HCT116 (cell line): ENCODE measurements at regions not wholly inside any gene's neighbourhood (a gene's known extent, or its start where the extent isn't known, plus 50 kb on each side); places are given as distances from the start of the nearest gene placed in this dataset.

Source experiments
- ATAC-seq: fragments of 200-7000 bp; cut with Tn5 transposase; 2 replicates; pipeline ENCODE4 v1.9.1; 2020; ENCODE audit warnings: mild to moderate bottlenecking, moderate library complexity
- BruUV-seq: library from RNA; stranded (reverse); fragments of 400-500 nt; replicated peaks from 2 replicates; lab custom pipeline; 2021; lab: Mats Ljungman, UMichigan
- CTCF ChIA-PET: fragments of 300-600 bp; sonication (Branson Sonifier 250); formaldehyde crosslinking; loops from one replicate; lab custom pipeline; 2021; ENCODE audit warnings: antibody characterized with exemption; lab: Charles Lee
- POLR2A ChIA-PET: fragments of 300-600, 350-600 bp; sonication (Branson Sonifier 250); formaldehyde crosslinking; loops from one replicate; lab custom pipeline; 2021; ENCODE audit warnings: antibody characterized with exemption; lab: Charles Lee
- RAD21 ChIA-PET, 2 experiments: fragments of 300-600 bp; sonication (Branson Sonifier 250); formaldehyde crosslinking; loops; one replicate each; lab custom pipeline; 2023; ENCODE audit warnings: low total read pairs in 2 of 2; ENCODE audit not compliant: uncharacterized antibody in 2 of 2, unreplicated experiment in 2 of 2, low non-redundant PET in 1 of 2; lab: Charles Lee
- DNase-seq: peaks from one replicate; pipeline ENCODE4 v3.0.0-alpha.2; 2010; ENCODE audit warnings: low read depth, low spot score
- H2AFZ ChIP-seq: fragments of 200-600 bp; shearing (Covaris generic), sonication (generic); 2 replicates; pipeline ENCODE4 v1.6.1; 2017; ENCODE audit warnings: low read depth, mixed run types, mixed read lengths, antibody characterized with exemption, low read length; ENCODE audit not compliant: poor library complexity, severe bottlenecking
- H3K27ac ChIP-seq: 2 replicates; pipeline ENCODE4 v1.5.1; 2012; ENCODE audit warnings: low read depth, low read length
- H3K27me3 ChIP-seq: fragments of 200-600 bp; sonication (generic); 2 replicates; pipeline ENCODE4 v1.6.1; 2016; ENCODE audit warnings: mixed run types, low read length, mixed read lengths; ENCODE audit not compliant: insufficient read depth
- H3K36me3 ChIP-seq, 2 experiments: fragments of 200-500 bp in 1 of 2; fragments of 200-600 bp in 1 of 2; sonication (Bioruptor generic) in 1 of 2; sonication (generic) in 1 of 2; 2 replicates each; pipeline versions ENCODE4 v1.5.1 to v1.6.1; 2014 to 2016; ENCODE audit warnings: low read length in 2 of 2, inconsistent platforms in 1 of 2, mixed read lengths in 1 of 2, mixed run types in 1 of 2; ENCODE audit not compliant: insufficient read depth in 2 of 2, control insufficient read depth in 1 of 2
- H3K4me1 ChIP-seq, 2 experiments: fragments of 200-600 bp in 1 of 2; sonication (generic) in 1 of 2; 2 replicates each; pipeline versions ENCODE4 v1.5.1 to v1.6.1; 2012 to 2017; ENCODE audit warnings: low read length in 2 of 2, inconsistent platforms in 1 of 2, mild to moderate bottlenecking in 1 of 2, mixed read lengths in 1 of 2, mixed run types in 1 of 2, moderate library complexity in 1 of 2; ENCODE audit not compliant: insufficient read depth in 2 of 2, control insufficient read depth in 1 of 2
- H3K4me2 ChIP-seq: fragments of 200-600 bp; sonication (generic); 2 replicates; pipeline ENCODE4 v1.6.1; 2017; ENCODE audit warnings: mixed run types, low read length, mixed read lengths
- H3K4me3 ChIP-seq, 2 experiments: fragments of 200-600 bp in 1 of 2; sonication (generic) in 1 of 2; replicated peaks in 1 of 2; 2 replicates each; pipeline ENCODE4 v1.5.1; 2011 to 2016; ENCODE audit warnings: low read length in 2 of 2, control low read depth in 1 of 2, low read depth in 1 of 2, mild to moderate bottlenecking in 1 of 2, mixed read lengths in 1 of 2, mixed run types in 1 of 2
- H3K79me2 ChIP-seq: fragments of 200-600 bp; sonication (generic); 2 replicates; pipeline ENCODE4 v1.6.1; 2017; ENCODE audit warnings: mild to moderate bottlenecking, mixed run types, low read length, moderate library complexity, mixed read lengths; ENCODE audit not compliant: insufficient read depth
- H3K9ac ChIP-seq: fragments of 200-600 bp; sonication (generic); 2 replicates; pipeline ENCODE4 v1.6.1; 2016; ENCODE audit warnings: low read length, mixed read lengths
- H3K9me2 ChIP-seq: fragments of 200-600 bp; sonication (generic), shearing (Covaris generic); 2 replicates; pipeline ENCODE4 v1.6.1; 2017; ENCODE audit warnings: mixed run types, mild to moderate bottlenecking, moderate library complexity; ENCODE audit not compliant: insufficient read depth
- H3K9me3 ChIP-seq, 2 experiments: fragments of 200-500 bp in 1 of 2; fragments of 200-600 bp in 1 of 2; sonication (Bioruptor generic) in 1 of 2; sonication (generic) in 1 of 2; 2 replicates each; pipeline ENCODE4 v1.6.1; 2014 to 2017; ENCODE audit warnings: low read length in 2 of 2, mixed read lengths in 2 of 2, inconsistent platforms in 1 of 2, low read depth in 1 of 2, mild to moderate bottlenecking in 1 of 2, mixed run types in 1 of 2, moderate library complexity in 1 of 2; ENCODE audit not compliant: control insufficient read depth in 1 of 2, insufficient read depth in 1 of 2
- H4K20me1 ChIP-seq: fragments of 200-600 bp; sonication (generic), shearing (Covaris generic); 2 replicates; pipeline ENCODE4 v1.6.1; 2017; ENCODE audit warnings: mixed run types, mild to moderate bottlenecking, moderate library complexity; ENCODE audit not compliant: insufficient read depth
- CBX3 ChIP-seq: IDR thresholded peaks from 2 replicates; pipeline ENCODE4 v1.6.1; 2012; ENCODE audit warnings: low read depth
- CTCF ChIP-seq, 3 experiments: fragments of 200-600 bp in 1 of 3; sonication (generic) in 1 of 3; IDR thresholded peaks in 2 of 3; conservative IDR thresholded peaks in 1 of 3; 2 replicates each; pipeline ENCODE4 v1.5.1; 2012 to 2017; ENCODE audit warnings: low read depth in 2 of 3, low read length in 2 of 3, antibody characterized with exemption in 1 of 3, borderline replicate concordance in 1 of 3, control low read depth in 1 of 3, mild to moderate bottlenecking in 1 of 3, mixed read lengths in 1 of 3, mixed run types in 1 of 3, moderate library complexity in 1 of 3; ENCODE audit not compliant: insufficient read depth in 1 of 3
- EGR1 ChIP-seq: IDR thresholded peaks from 2 replicates; pipeline ENCODE4 v1.6.1; 2012; ENCODE audit warnings: low read depth
- EZH2 ChIP-seq: fragments of 200-600 bp; sonication (generic); IDR thresholded peaks from 2 replicates; pipeline ENCODE4 v1.6.1; 2017; ENCODE audit warnings: antibody characterized with exemption, mixed run types
- RAD21 ChIP-seq: IDR thresholded peaks from 2 replicates; pipeline ENCODE4 v1.6.1; 2012; ENCODE audit warnings: low read depth, mild to moderate bottlenecking
- SP1 ChIP-seq: IDR thresholded peaks from 2 replicates; pipeline ENCODE4 v1.6.1; 2012; ENCODE audit warnings: low read depth
- YY1 ChIP-seq: IDR thresholded peaks from 2 replicates; pipeline ENCODE4 v1.6.1; 2011; ENCODE audit warnings: low read length, low read depth, moderate library complexity, mild to moderate bottlenecking; ENCODE audit not compliant: insufficient replicate concordance; ENCODE audit errors: extremely low read depth
- intact Hi-C: fragments of 100-400 bp; cut with micrococcal nuclease; formaldehyde crosslinking; loops from 2 replicates; pipeline ENCODE4 v1.10.0; 2022
- TF ChIP-seq, protein P1 (sequence below): IDR thresholded peaks from 2 replicates; pipeline ENCODE4 v1.6.1; 2012

GRCh38 chr4:157978680-157979361 is 194.0 kb downstream of the GASK1B start:
- Histone ChIP-seq H3K27me3 (no peaks in the 10 kb centered on the region), H3K9me3 (no peaks in the 10 kb centered on the region), H3K36me3 (no peaks in the 10 kb centered on the region), H3K4me2 (peak overlapping the region; percentile 69), H3K4me3 (peak overlapping the region in 1 of 2 experiments; percentile 36; a peak in 3 of 4 replicates), H2AFZ (peak overlapping the region; percentile 94), H3K79me2 (no peaks in the 10 kb centered on the region), H3K27ac (no peak overlapping the region), H3K9ac (no peak overlapping the region), H3K9me2 (no peaks in the 10 kb centered on the region), H4K20me1 (no peaks in the 10 kb centered on the region), H3K4me1 (no peaks in the 10 kb centered on the region)
- TF ChIP-seq EGR1 = peak; percentile 80
- peak; percentile 89 for TF ChIP-seq YY1
- TF ChIP-seq EZH2 = no peak
- TF ChIP-seq CBX3 = peak; percentile 64; the same call in 1 of the 2 replicates
- TF ChIP-seq CTCF (IDR thresholded peaks at IDR 0.05 in 2 of 3, conservative IDR thresholded peaks at IDR 0.05 in 1 of 3; ENCODE audit: borderline replicate concordance in 1 of 3, insufficient read depth in 1 of 3, low read depth in 2 of 3, low read length in 2 of 3) = peak; percentile 69 to 88 (median 77)
- no peak; the same call in 1 of the 2 replicates for TF ChIP-seq SP1
- TF ChIP-seq, protein P1, sequence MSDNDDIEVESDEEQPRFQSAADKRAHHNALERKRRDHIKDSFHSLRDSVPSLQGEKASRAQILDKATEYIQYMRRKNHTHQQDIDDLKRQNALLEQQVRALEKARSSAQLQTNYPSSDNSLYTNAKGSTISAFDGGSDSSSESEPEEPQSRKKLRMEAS = peak; percentile 43; the same call in 1 of the 2 replicates
- peak; percentile 92 for TF ChIP-seq RAD21
- CTCF ChIA-PET = interaction anchor here (0.7 to 1.3 kb wide), 7 partner anchors 46 to 1504 kb away, joined by 3 to 6 read pairs (median 3); no protein-coding TSS in a partner anchor
- ATAC-seq (peak; percentile 99), DNase-seq (peak; percentile 66)
- POLR2A ChIA-PET = no interaction called here
- no TSS peak for BruUV-seq
- RAD21 ChIA-PET = interaction anchor here in 1 of 2 experiments (0.7 kb wide), 1 partner anchor 48 kb away, joined by 3 read pairs; no protein-coding TSS in a partner anchor
- intact Hi-C loops = loop anchor here (1.0 to 10.0 kb wide), 4 partner anchors 464 to 1502 kb away; no protein-coding TSS in a partner anchor
